ENCODE measurements at regions not wholly inside any gene's neighbourhood (a gene's known extent, or its start where the extent isn't known, plus 50 kb on each side); places are given as distances from the start of the nearest gene placed in this dataset.

- ATAC-seq: no peak
- H3K27me3 ChIP-seq: no peaks in the 10 kb centered on the region
These were observed 1138.0 kb upstream of the FAM98A start for GRCh38 chr2:34737146-34737545.

GRCh38 chr2:34736482-34736881 lies 1137.4 kb upstream of the FAM98A start:
- WGBS, 4 donors: 41 to 72% (median 52%) methylated on average over 2 of the region's 2 CpGs
- TF ChIP-seq CTCF (IDR thresholded peaks at IDR 0.05) (no peak), POLR2A (IDR thresholded peaks at IDR 0.05) (no peak)
- H3K27ac ChIP-seq: no peak overlapping the region

More at GRCh38 chr2:34737146-34737545, 1138.0 kb upstream of the FAM98A start:
- no peak overlapping the region for H3K4me3 ChIP-seq
- 61 to 72% (median 68%) methylated on average over 3 of the region's 3 CpGs for WGBS, 4 donors
- no peak for TF ChIP-seq POLR2A (IDR thresholded peaks at IDR 0.05)
- no peak for TF ChIP-seq CTCF (IDR thresholded peaks at IDR 0.05)
- H3K36me3 ChIP-seq: no peaks in the 10 kb centered on the region
- H3K9me3 ChIP-seq: no peaks in the 10 kb centered on the region
- peaks cover 0 to 3% (median 0%) of the 10 kb centered on the region in 12 donors for H3K4me1 ChIP-seq
- H3K27ac ChIP-seq: no peak overlapping the region
- intact Hi-C loops (cut with DNase I): no loop called here
- DNase-seq: no peak

GRCh38 chr2:34734662-34735061 lies 1135.6 kb upstream of the FAM98A start:
- H3K27me3 ChIP-seq: no peaks in the 10 kb centered on the region

More at GRCh38 chr2:34736482-34736881, 1137.4 kb upstream of the FAM98A start:
- DNase-seq: no peak
- H3K9me3 ChIP-seq: no peaks in the 10 kb centered on the region
- H3K4me1 ChIP-seq: peaks cover 0 to 3% (median 0%) of the 10 kb centered on the region in 12 donors
- H3K27me3 ChIP-seq: no peaks in the 10 kb centered on the region
- no peak overlapping the region for H3K4me3 ChIP-seq
- no peaks in the 10 kb centered on the region for H3K36me3 ChIP-seq
- ATAC-seq: no peak
- intact Hi-C loops (cut with DNase I): no loop called here

GRCh38 chr2:34734042-34734441 lies 1134.9 kb upstream of the FAM98A start:
- no peak for ATAC-seq
- Histone ChIP-seq H3K9me3 (no peaks in the 10 kb centered on the region), H3K36me3 (no peaks in the 10 kb centered on the region), H3K4me1 (peaks cover 0 to 3% (median 0%) of the 10 kb centered on the region in 12 donors), H3K27me3 (no peaks in the 10 kb centered on the region), H3K4me3 (no peak overlapping the region), H3K27ac (no peak overlapping the region)
- TF ChIP-seq POLR2A (IDR thresholded peaks at IDR 0.05): no peak
- intact Hi-C loops (cut with DNase I): no loop called here
- WGBS, 4 donors: 65 to 79% (median 66%) methylated on average over 1 of the region's 1 CpG
- DNase-seq: no peak

More at GRCh38 chr2:34734662-34735061, 1135.6 kb upstream of the FAM98A start:
- H3K27ac ChIP-seq: no peak overlapping the region
- H3K4me3 ChIP-seq: no peak overlapping the region
- ATAC-seq: no peak
- intact Hi-C loops (cut with DNase I): no loop called here
- no peaks in the 10 kb centered on the region for H3K36me3 ChIP-seq
- no peak for TF ChIP-seq POLR2A (IDR thresholded peaks at IDR 0.05)
- H3K9me3 ChIP-seq: no peaks in the 10 kb centered on the region
- H3K4me1 ChIP-seq: peaks cover 0 to 3% (median 0%) of the 10 kb centered on the region in 12 donors
- no peak for DNase-seq

- H3K27me3 ChIP-seq: no peaks in the 10 kb centered on the region
- no peaks in the 10 kb centered on the region for H3K36me3 ChIP-seq
- intact Hi-C loops (cut with DNase I): no loop called here
- peaks cover 0 to 3% (median 0%) of the 10 kb centered on the region in 12 donors for H3K4me1 ChIP-seq
- H3K4me3 ChIP-seq: no peak overlapping the region
- no peak for DNase-seq
- TF ChIP-seq CTCF (IDR thresholded peaks at IDR 0.05) (no peak), POLR2A (IDR thresholded peaks at IDR 0.05) (no peak)
- no peak overlapping the region for H3K27ac ChIP-seq
- no peak for ATAC-seq
- 71 to 78% (median 77%) methylated on average over 2 of the region's 2 CpGs for WGBS, 4 donors
- H3K9me3 ChIP-seq: no peaks in the 10 kb centered on the region
These were observed 1132.2 kb upstream of the FAM98A start for GRCh38 chr2:34731292-34731691.
